ENCODE measurements at regions not wholly inside any gene's neighbourhood (a gene's known extent, or its start where the extent isn't known, plus 50 kb on each side); places are given as distances from the start of the nearest gene placed in this dataset.
"Not testable (repeated sequence)": the region's sequence is repeated elsewhere in the genome, so short reads cannot be mapped to it uniquely, and the experiment has no call there.

GRCh38 chr1:199913318-199913717 lies 114.2 kb upstream of the NR5A2 start:
- H3K36me3 ChIP-seq, result no peaks in the 10 kb centered on the region
- DNase-seq, result no peak
- TF ChIP-seq, protein P1, sequence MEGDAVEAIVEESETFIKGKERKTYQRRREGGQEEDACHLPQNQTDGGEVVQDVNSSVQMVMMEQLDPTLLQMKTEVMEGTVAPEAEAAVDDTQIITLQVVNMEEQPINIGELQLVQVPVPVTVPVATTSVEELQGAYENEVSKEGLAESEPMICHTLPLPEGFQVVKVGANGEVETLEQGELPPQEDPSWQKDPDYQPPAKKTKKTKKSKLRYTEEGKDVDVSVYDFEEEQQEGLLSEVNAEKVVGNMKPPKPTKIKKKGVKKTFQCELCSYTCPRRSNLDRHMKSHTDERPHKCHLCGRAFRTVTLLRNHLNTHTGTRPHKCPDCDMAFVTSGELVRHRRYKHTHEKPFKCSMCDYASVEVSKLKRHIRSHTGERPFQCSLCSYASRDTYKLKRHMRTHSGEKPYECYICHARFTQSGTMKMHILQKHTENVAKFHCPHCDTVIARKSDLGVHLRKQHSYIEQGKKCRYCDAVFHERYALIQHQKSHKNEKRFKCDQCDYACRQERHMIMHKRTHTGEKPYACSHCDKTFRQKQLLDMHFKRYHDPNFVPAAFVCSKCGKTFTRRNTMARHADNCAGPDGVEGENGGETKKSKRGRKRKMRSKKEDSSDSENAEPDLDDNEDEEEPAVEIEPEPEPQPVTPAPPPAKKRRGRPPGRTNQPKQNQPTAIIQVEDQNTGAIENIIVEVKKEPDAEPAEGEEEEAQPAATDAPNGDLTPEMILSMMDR (IDR thresholded peaks at IDR 0.05), result no peak
- H3K27ac ChIP-seq, result no peak overlapping the region
- H3K27me3 ChIP-seq, result no peaks in the 10 kb centered on the region
- no peaks in the 10 kb centered on the region for H3K4me1 ChIP-seq
- no peaks in the 10 kb centered on the region for H3K9me3 ChIP-seq
- H3K4me3 ChIP-seq, result no peak overlapping the region
- 78 to 84% methylated on average over 3 of the region's 3 CpGs for WGBS, 2 donors
- ATAC-seq (ENCODE audit: low FRiP score in 2 of 2), result no peak

- WGBS, 2 donors, result 86 to 92% methylated on average over 5 of the region's 5 CpGs
- Histone ChIP-seq H3K27me3 (no peaks in the 10 kb centered on the region), H3K9me3 (no peaks in the 10 kb centered on the region), H3K36me3 (no peaks in the 10 kb centered on the region), H3K27ac (no peak overlapping the region), H3K4me3 (no peak overlapping the region), H3K4me1 (no peaks in the 10 kb centered on the region)
- DNase-seq (no peak), ATAC-seq (ENCODE audit: low FRiP score in 2 of 2) (no peak)
- TF ChIP-seq, protein P1 (IDR thresholded peaks at IDR 0.05), result no peak
- TF ChIP-seq POLR2A (IDR thresholded peaks at IDR 0.05), result no peak
- no peak for TF ChIP-seq EP300 (IDR thresholded peaks at IDR 0.05)
- no peak for TF ChIP-seq POLR2AphosphoS5 (IDR thresholded peaks at IDR 0.05)
These were observed 113.0 kb upstream of the NR5A2 start for GRCh38 chr1:199914546-199914945.

DNA sequence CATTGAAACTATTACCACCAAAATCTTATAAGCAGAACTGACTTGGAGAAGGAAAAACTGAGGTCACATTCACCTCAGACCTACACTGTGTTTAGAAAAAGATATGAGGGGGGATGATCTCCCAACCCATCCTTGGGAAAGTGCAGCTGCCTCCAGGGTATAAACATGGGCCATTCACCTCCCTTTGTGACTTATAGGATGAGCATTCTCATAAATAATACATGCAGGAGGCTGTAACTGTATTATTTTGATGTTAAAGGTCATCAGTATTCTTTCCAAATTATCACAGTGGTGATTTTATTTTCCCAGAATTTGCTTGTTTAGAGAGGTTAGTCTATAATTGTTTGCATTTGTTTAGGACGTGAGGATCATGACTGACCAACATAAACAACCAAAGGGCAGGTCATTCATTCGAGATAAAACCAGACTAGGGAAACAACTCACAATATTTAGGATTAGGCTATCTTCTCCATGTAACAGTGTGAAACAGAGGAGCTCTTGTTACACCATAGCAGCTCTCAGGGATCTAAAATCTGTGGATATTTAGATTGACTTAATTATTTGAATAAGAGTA lies 109.2 kb upstream of the NR5A2 start:
- H3K4me1 ChIP-seq, result no peaks in the 10 kb centered on the region
- TF ChIP-seq, protein P1 (IDR thresholded peaks at IDR 0.05), result no peak
- H3K4me3 ChIP-seq, result no peak overlapping the region
- no peak for ATAC-seq (ENCODE audit: low FRiP score in 2 of 2)
- H3K27ac ChIP-seq, result no peak overlapping the region
- H3K27me3 ChIP-seq, result no peaks in the 10 kb centered on the region
- 44 to 52% methylated on average over 2 of the region's 2 CpGs for WGBS, 2 donors
- no peak for DNase-seq
- no peaks in the 10 kb centered on the region for H3K9me3 ChIP-seq
- no peaks in the 10 kb centered on the region for H3K36me3 ChIP-seq

DNA sequence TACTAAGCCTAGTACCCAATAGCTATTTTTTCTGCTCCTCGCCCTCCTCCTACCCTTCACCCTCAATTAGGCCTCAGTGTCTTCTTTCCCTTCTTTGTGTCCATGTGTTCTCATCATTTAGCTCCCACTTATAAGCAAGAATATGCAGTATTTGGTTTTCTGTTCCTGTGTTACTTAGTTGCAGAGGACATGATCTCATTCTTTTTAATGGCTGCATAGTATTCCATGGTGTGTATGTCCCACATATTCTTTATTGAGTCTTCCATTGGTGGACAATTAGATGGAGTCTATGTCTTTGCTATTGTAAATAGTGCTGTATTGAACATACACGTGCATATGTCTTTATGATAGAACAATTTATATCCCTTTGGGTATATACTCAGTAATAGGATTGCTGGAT lies 106.9 kb upstream of the NR5A2 start:
- no peak for DNase-seq

GRCh38 chr1:199929556-199929955 lies 98.0 kb upstream of the NR5A2 start:
- ATAC-seq (ENCODE audit: low FRiP score in 2 of 2) (no peak), DNase-seq (no peak)
- WGBS, 2 donors, result 74 to 77% methylated on average over 3 of the region's 3 CpGs
- no peak overlapping the region for H3K27ac ChIP-seq
- TF ChIP-seq, protein P1 (IDR thresholded peaks at IDR 0.05), result no peak
- TF ChIP-seq POLR2A (IDR thresholded peaks at IDR 0.05), result no peak
- TF ChIP-seq POLR2AphosphoS5 (IDR thresholded peaks at IDR 0.05), result no peak
- no peak for TF ChIP-seq EP300 (IDR thresholded peaks at IDR 0.05)
- no peaks in the 10 kb centered on the region for H3K4me1 ChIP-seq
- H3K4me3 ChIP-seq, result no peak overlapping the region
- H3K36me3 ChIP-seq, result no peaks in the 10 kb centered on the region
- H3K9me3 ChIP-seq, result no peaks in the 10 kb centered on the region
- H3K27me3 ChIP-seq, result no peaks in the 10 kb centered on the region

More for the DNA sequence above, 106.9 kb upstream of the NR5A2 start:
- no peak for TF ChIP-seq EP300 (IDR thresholded peaks at IDR 0.05)
- TF ChIP-seq POLR2AphosphoS5 (IDR thresholded peaks at IDR 0.05), result no peak
- TF ChIP-seq POLR2A (IDR thresholded peaks at IDR 0.05), result no peak
- TF ChIP-seq, protein P1 (IDR thresholded peaks at IDR 0.05), result no peak
- Histone ChIP-seq H3K27ac (no peak overlapping the region), H3K9me3 (no peaks in the 10 kb centered on the region), H3K4me3 (no peak overlapping the region), H3K4me1 (no peaks in the 10 kb centered on the region), H3K36me3 (no peaks in the 10 kb centered on the region), H3K27me3 (no peaks in the 10 kb centered on the region)
- no peak for ATAC-seq (ENCODE audit: low FRiP score in 2 of 2)
- 91 to 93% methylated on average over 2 of the region's 2 CpGs for WGBS, 2 donors

- 93 to 95% methylated on average over 5 of the region's 5 CpGs for WGBS, 2 donors
- H3K9me3 ChIP-seq; H3K27ac ChIP-seq; ATAC-seq (ENCODE audit: low FRiP score in 2 of 2); H3K4me3 ChIP-seq; H3K4me1 ChIP-seq; DNase-seq; H3K36me3 ChIP-seq; H3K27me3 ChIP-seq: not testable (repeated sequence)
These were observed 97.4 kb upstream of the NR5A2 start for GRCh38 chr1:199930067-199930466.

Measured in upper lobe of left lung (tissue), 6 donors.